WTC11 (cell line): ENCODE measurements at regions not wholly inside any gene's neighbourhood (a gene's known extent, or its start where the extent isn't known, plus 50 kb on each side); places are given as distances from the start of the nearest gene placed in this dataset.

ENCODE experiments used
- ATAC-seq: fragments of 200-7000 bp; cut with Tn5 transposase; 2 replicates; pipeline ENCODE4 v1.10.0; 2021; ENCODE audit warnings: mild to moderate bottlenecking, moderate library complexity
- CTCF ChIA-PET: fragments of 300-600 bp; sonication (Branson Sonifier 250); formaldehyde crosslinking; loops from one replicate; lab custom pipeline; 2021; ENCODE audit warnings: antibody characterized with exemption; lab: Charles Lee
- POLR2A ChIA-PET: fragments of 350-600 bp; sonication (Branson Sonifier 250); formaldehyde crosslinking; loops from one replicate; lab custom pipeline; 2021; ENCODE audit warnings: antibody characterized with exemption; lab: Charles Lee
- DNase-seq: peaks from one replicate; pipeline ENCODE4 v3.0.0; 2021; ENCODE audit warnings: low spot score
- H3K27ac Mint-ChIP-seq: 2 replicates; pipeline ENCODE4 v1.8.0; 2021; ENCODE audit warnings: mixed read lengths
- H3K27me3 Mint-ChIP-seq: 2 replicates; pipeline ENCODE4 v1.8.0; 2021; ENCODE audit warnings: low read depth, mild to moderate bottlenecking, moderate library complexity, mixed read lengths
- H3K36me3 Mint-ChIP-seq: 2 replicates; pipeline ENCODE4 v1.8.0; 2021; ENCODE audit warnings: mixed read lengths
- H3K4me1 Mint-ChIP-seq: 2 replicates; pipeline ENCODE4 v1.8.0; 2022; ENCODE audit warnings: mixed read lengths
- H3K4me3 Mint-ChIP-seq: 2 replicates; pipeline ENCODE4 v1.8.0; 2021; ENCODE audit warnings: mild to moderate bottlenecking, moderate library complexity, mixed read lengths
- H3K9me3 Mint-ChIP-seq: 2 replicates; pipeline ENCODE4 v1.8.0; 2021; ENCODE audit warnings: mixed read lengths
- GRHL2 ChIP-seq: fragments of 250-450 bp; sonication (Bioruptor Pico); IDR thresholded peaks from 2 replicates; pipeline ENCODE4 v1.8.0; 2022; ENCODE audit warnings: mild to moderate bottlenecking, moderate library complexity; ENCODE audit not compliant: insufficient replicate concordance, severe bottlenecking
- NFYB ChIP-seq: sonication (generic); formaldehyde crosslinking; conservative IDR thresholded peaks from 2 replicates; pipeline ENCODE4 v1.8.0; 2022; ENCODE audit warnings: low read depth, missing genetic modification reagents
- NR3C1 ChIP-seq: sonication (generic); formaldehyde crosslinking; conservative IDR thresholded peaks from 2 replicates; pipeline ENCODE4 v1.8.1; 2023; ENCODE audit warnings: low read depth, mild to moderate bottlenecking, missing genetic modification reagents
- TCF7 ChIP-seq: sonication (generic); formaldehyde crosslinking; IDR thresholded peaks from 2 replicates; pipeline ENCODE4 v1.8.0; 2022; ENCODE audit warnings: mild to moderate bottlenecking, low read depth, missing genetic modification reagents, moderate library complexity
- TEAD1 ChIP-seq: sonication (generic); formaldehyde crosslinking; IDR thresholded peaks from 2 replicates; pipeline ENCODE4 v1.8.0; 2022; ENCODE audit warnings: mild to moderate bottlenecking, missing genetic modification reagents
- ZNF121 ChIP-seq: sonication (generic); formaldehyde crosslinking; IDR thresholded peaks from 2 replicates; pipeline ENCODE4 v1.8.0; 2023; ENCODE audit warnings: missing genetic modification reagents
- ZNF317 ChIP-seq: sonication (generic); formaldehyde crosslinking; IDR thresholded peaks from 2 replicates; pipeline ENCODE4 v1.8.1; 2023; ENCODE audit warnings: low read depth, mild to moderate bottlenecking, moderate library complexity, missing genetic modification reagents, borderline replicate concordance
- ZNF416 ChIP-seq: fragments of 250-450 bp; sonication (Bioruptor Pico); IDR thresholded peaks from 2 replicates; pipeline ENCODE4 v1.9.0; 2021; ENCODE audit warnings: mild to moderate bottlenecking, inconsistent platforms
- ZNF423 ChIP-seq: fragments of 250-450 bp; sonication (Bioruptor Pico); IDR thresholded peaks from 2 replicates; pipeline ENCODE4 v2.1.2; 2022; ENCODE audit warnings: mild to moderate bottlenecking, moderate library complexity
- TF ChIP-seq, protein P1 (sequence below): sonication (generic); formaldehyde crosslinking; IDR thresholded peaks from 2 replicates; pipeline ENCODE4 v1.8.1; 2022; ENCODE audit warnings: low read depth, mild to moderate bottlenecking, moderate library complexity, missing genetic modification reagents, borderline replicate concordance
- TF ChIP-seq, protein P2 (sequence below): sonication (generic); formaldehyde crosslinking; IDR thresholded peaks from 2 replicates; pipeline ENCODE4 v1.8.0; 2022; ENCODE audit warnings: mild to moderate bottlenecking, missing genetic modification reagents
- TF ChIP-seq, protein P3 (sequence below): sonication (generic); formaldehyde crosslinking; IDR thresholded peaks from 2 replicates; pipeline ENCODE4 v1.8.1; 2022; ENCODE audit warnings: mild to moderate bottlenecking, missing genetic modification reagents, moderate library complexity, borderline replicate concordance
- TF ChIP-seq, protein P4 (sequence below): fragments of 200-600 bp; IDR thresholded peaks from 2 replicates; pipeline ENCODE4 v1.8.0; 2022; ENCODE audit warnings: antibody characterized with exemption
- TF ChIP-seq, protein P5 (sequence below): sonication (generic); formaldehyde crosslinking; IDR thresholded peaks from 2 replicates; pipeline ENCODE4 v1.8.0; 2023; ENCODE audit warnings: mild to moderate bottlenecking, missing genetic modification reagents
- TF ChIP-seq, protein P6 (sequence below): fragments of 250-450 bp; sonication (Bioruptor Pico); IDR thresholded peaks from 2 replicates; pipeline ENCODE4 v1.9.0; 2021; ENCODE audit warnings: mild to moderate bottlenecking, borderline replicate concordance
- TF ChIP-seq, protein P7 (sequence below): sonication (generic); formaldehyde crosslinking; IDR thresholded peaks from 2 replicates; pipeline ENCODE4 v1.8.1; 2023; ENCODE audit warnings: mild to moderate bottlenecking, missing genetic modification reagents

DNA sequence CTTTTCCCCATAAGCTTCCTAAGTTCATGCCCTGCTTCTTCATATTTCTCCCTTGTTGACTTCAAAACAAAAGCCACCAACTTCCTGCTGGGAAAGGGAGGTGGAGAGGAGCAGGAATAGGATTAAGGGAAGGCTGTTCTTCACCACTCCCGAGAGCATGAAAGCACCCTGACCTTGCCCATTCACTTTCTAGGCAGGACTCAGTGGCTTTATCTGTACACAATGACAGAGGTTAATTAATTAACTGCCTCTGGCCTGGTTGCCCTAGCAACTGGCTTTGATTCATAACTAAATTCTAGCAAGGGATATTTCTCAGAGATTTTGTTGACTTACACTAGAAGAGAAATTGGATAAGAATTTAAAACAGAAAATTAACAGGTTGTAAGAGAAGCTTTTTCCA is 396.8 kb downstream of the RPS29 start:
- no peak for TF ChIP-seq GRHL2 (CRISPR knock-in tag)
- TF ChIP-seq, protein P1, sequence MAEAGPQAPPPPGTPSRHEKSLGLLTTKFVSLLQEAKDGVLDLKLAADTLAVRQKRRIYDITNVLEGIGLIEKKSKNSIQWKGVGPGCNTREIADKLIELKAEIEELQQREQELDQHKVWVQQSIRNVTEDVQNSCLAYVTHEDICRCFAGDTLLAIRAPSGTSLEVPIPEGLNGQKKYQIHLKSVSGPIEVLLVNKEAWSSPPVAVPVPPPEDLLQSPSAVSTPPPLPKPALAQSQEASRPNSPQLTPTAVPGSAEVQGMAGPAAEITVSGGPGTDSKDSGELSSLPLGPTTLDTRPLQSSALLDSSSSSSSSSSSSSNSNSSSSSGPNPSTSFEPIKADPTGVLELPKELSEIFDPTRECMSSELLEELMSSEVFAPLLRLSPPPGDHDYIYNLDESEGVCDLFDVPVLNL (CRISPR knock-in tag): no peak
- TF ChIP-seq, protein P2, sequence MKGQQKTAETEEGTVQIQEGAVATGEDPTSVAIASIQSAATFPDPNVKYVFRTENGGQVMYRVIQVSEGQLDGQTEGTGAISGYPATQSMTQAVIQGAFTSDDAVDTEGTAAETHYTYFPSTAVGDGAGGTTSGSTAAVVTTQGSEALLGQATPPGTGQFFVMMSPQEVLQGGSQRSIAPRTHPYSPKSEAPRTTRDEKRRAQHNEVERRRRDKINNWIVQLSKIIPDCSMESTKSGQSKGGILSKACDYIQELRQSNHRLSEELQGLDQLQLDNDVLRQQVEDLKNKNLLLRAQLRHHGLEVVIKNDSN (CRISPR knock-in tag): no peak
- no peak for TF ChIP-seq ZNF317
- no peak for TF ChIP-seq ZNF423 (CRISPR knock-in tag)
- no peak for TF ChIP-seq NFYB (CRISPR knock-in tag)
- TF ChIP-seq NR3C1 (CRISPR knock-in tag): no peak
- TF ChIP-seq, protein P3, sequence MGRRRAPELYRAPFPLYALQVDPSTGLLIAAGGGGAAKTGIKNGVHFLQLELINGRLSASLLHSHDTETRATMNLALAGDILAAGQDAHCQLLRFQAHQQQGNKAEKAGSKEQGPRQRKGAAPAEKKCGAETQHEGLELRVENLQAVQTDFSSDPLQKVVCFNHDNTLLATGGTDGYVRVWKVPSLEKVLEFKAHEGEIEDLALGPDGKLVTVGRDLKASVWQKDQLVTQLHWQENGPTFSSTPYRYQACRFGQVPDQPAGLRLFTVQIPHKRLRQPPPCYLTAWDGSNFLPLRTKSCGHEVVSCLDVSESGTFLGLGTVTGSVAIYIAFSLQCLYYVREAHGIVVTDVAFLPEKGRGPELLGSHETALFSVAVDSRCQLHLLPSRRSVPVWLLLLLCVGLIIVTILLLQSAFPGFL (CRISPR knock-in tag): no peak
- no peak for TF ChIP-seq TCF7 (CRISPR knock-in tag)
- TF ChIP-seq, protein P4, sequence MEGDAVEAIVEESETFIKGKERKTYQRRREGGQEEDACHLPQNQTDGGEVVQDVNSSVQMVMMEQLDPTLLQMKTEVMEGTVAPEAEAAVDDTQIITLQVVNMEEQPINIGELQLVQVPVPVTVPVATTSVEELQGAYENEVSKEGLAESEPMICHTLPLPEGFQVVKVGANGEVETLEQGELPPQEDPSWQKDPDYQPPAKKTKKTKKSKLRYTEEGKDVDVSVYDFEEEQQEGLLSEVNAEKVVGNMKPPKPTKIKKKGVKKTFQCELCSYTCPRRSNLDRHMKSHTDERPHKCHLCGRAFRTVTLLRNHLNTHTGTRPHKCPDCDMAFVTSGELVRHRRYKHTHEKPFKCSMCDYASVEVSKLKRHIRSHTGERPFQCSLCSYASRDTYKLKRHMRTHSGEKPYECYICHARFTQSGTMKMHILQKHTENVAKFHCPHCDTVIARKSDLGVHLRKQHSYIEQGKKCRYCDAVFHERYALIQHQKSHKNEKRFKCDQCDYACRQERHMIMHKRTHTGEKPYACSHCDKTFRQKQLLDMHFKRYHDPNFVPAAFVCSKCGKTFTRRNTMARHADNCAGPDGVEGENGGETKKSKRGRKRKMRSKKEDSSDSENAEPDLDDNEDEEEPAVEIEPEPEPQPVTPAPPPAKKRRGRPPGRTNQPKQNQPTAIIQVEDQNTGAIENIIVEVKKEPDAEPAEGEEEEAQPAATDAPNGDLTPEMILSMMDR: no peak
- TF ChIP-seq, protein P5, sequence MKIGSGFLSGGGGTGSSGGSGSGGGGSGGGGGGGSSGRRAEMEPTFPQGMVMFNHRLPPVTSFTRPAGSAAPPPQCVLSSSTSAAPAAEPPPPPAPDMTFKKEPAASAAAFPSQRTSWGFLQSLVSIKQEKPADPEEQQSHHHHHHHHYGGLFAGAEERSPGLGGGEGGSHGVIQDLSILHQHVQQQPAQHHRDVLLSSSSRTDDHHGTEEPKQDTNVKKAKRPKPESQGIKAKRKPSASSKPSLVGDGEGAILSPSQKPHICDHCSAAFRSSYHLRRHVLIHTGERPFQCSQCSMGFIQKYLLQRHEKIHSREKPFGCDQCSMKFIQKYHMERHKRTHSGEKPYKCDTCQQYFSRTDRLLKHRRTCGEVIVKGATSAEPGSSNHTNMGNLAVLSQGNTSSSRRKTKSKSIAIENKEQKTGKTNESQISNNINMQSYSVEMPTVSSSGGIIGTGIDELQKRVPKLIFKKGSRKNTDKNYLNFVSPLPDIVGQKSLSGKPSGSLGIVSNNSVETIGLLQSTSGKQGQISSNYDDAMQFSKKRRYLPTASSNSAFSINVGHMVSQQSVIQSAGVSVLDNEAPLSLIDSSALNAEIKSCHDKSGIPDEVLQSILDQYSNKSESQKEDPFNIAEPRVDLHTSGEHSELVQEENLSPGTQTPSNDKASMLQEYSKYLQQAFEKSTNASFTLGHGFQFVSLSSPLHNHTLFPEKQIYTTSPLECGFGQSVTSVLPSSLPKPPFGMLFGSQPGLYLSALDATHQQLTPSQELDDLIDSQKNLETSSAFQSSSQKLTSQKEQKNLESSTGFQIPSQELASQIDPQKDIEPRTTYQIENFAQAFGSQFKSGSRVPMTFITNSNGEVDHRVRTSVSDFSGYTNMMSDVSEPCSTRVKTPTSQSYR: no peak
- no peaks in the 10 kb centered on the region for H3K27me3 Mint-ChIP-seq
- H3K9me3 Mint-ChIP-seq: peaks cover 39% of the 10 kb centered on the region
- ChIA-PET POLR2A (no interaction called here), CTCF (no interaction called here)
- H3K4me3 Mint-ChIP-seq: no peak overlapping the region
- no peak overlapping the region for H3K27ac Mint-ChIP-seq
- peaks cover 8% of the 10 kb centered on the region; the same call in 1 of the 2 replicates for H3K36me3 Mint-ChIP-seq
- no peaks in the 10 kb centered on the region for H3K4me1 Mint-ChIP-seq
- DNase-seq (no peak), ATAC-seq (no peak)

DNA sequence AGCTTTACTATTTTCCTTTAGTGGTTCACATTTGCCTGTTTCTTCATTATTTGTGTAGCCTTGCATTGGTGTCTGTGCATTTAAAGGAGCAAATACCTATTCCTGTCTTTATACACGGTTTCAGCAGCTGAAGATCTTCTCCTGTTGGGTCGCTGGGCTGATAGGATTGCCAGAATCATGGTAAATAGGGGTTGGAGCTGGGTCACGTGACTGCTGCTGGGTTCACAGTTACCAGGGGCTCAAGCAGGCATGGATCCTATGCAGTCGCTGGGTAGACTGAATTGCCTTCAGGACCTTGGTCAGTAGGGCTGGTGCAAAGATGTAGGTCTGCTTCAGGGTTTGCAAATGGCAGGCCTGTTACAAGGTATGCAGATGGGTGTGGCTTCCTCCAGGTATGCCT is 398.4 kb downstream of the RPS29 start:
- Mint-ChIP-seq H3K9me3 (peaks cover 53% of the 10 kb centered on the region), H3K4me3 (no peak overlapping the region), H3K27ac (no peak overlapping the region), H3K4me1 (no peaks in the 10 kb centered on the region), H3K36me3 (peaks cover 8% of the 10 kb centered on the region; the same call in 1 of the 2 replicates), H3K27me3 (no peaks in the 10 kb centered on the region)
- peak; percentile 60 for ATAC-seq
- no peak for DNase-seq
- ChIA-PET CTCF (no interaction called here), POLR2A (no interaction called here)
- TF ChIP-seq, protein P6, sequence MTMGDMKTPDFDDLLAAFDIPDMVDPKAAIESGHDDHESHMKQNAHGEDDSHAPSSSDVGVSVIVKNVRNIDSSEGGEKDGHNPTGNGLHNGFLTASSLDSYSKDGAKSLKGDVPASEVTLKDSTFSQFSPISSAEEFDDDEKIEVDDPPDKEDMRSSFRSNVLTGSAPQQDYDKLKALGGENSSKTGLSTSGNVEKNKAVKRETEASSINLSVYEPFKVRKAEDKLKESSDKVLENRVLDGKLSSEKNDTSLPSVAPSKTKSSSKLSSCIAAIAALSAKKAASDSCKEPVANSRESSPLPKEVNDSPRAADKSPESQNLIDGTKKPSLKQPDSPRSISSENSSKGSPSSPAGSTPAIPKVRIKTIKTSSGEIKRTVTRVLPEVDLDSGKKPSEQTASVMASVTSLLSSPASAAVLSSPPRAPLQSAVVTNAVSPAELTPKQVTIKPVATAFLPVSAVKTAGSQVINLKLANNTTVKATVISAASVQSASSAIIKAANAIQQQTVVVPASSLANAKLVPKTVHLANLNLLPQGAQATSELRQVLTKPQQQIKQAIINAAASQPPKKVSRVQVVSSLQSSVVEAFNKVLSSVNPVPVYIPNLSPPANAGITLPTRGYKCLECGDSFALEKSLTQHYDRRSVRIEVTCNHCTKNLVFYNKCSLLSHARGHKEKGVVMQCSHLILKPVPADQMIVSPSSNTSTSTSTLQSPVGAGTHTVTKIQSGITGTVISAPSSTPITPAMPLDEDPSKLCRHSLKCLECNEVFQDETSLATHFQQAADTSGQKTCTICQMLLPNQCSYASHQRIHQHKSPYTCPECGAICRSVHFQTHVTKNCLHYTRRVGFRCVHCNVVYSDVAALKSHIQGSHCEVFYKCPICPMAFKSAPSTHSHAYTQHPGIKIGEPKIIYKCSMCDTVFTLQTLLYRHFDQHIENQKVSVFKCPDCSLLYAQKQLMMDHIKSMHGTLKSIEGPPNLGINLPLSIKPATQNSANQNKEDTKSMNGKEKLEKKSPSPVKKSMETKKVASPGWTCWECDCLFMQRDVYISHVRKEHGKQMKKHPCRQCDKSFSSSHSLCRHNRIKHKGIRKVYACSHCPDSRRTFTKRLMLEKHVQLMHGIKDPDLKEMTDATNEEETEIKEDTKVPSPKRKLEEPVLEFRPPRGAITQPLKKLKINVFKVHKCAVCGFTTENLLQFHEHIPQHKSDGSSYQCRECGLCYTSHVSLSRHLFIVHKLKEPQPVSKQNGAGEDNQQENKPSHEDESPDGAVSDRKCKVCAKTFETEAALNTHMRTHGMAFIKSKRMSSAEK (CRISPR knock-in tag): no peak
- TF ChIP-seq, protein P7, sequence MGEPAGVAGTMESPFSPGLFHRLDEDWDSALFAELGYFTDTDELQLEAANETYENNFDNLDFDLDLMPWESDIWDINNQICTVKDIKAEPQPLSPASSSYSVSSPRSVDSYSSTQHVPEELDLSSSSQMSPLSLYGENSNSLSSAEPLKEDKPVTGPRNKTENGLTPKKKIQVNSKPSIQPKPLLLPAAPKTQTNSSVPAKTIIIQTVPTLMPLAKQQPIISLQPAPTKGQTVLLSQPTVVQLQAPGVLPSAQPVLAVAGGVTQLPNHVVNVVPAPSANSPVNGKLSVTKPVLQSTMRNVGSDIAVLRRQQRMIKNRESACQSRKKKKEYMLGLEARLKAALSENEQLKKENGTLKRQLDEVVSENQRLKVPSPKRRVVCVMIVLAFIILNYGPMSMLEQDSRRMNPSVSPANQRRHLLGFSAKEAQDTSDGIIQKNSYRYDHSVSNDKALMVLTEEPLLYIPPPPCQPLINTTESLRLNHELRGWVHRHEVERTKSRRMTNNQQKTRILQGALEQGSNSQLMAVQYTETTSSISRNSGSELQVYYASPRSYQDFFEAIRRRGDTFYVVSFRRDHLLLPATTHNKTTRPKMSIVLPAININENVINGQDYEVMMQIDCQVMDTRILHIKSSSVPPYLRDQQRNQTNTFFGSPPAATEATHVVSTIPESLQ (CRISPR knock-in tag): no peak
- TF ChIP-seq TEAD1 (CRISPR knock-in tag) (no peak), ZNF121 (CRISPR knock-in tag) (no peak), ZNF416 (CRISPR knock-in tag) (no peak)
- TF ChIP-seq, protein P1 (CRISPR knock-in tag): no peak
